Stimulated activated CD4-positive, alpha-beta T cell treated with anti-CD3 and anti-CD28 coated beads, Interleukin-1b, Interleukin-23, amount 100 ng/mL, for 48 hours (primary cell): ENCODE measurements at regions not wholly inside any gene's neighbourhood (a gene's known extent, or its start where the extent isn't known, plus 50 kb on each side); places are given as distances from the start of the nearest gene placed in this dataset.
"Not testable (repeated sequence)": the region's sequence is repeated elsewhere in the genome, so short reads cannot be mapped to it uniquely, and the experiment has no call there.

ENCODE experiments used
- DNase-seq: peaks from one replicate; pipeline ENCODE4 v3.0.0-alpha.2; 2020

- no peak for DNase-seq
Observed at GRCh38 chrX:9349572-9350494, 115.0 kb upstream of the TBL1X start.

- DNase-seq, result no peak
Observed at GRCh38 chrX:9351126-9351525, 113.7 kb upstream of the TBL1X start.

- no peak for DNase-seq
Observed at GRCh38 chrX:9352243-9352642, 112.6 kb upstream of the TBL1X start.

GRCh38 chrX:9352694-9353411 lies 112.0 kb upstream of the TBL1X start:
- DNase-seq, result peak; percentile 52

GRCh38 chrX:9354918-9355317 lies 109.9 kb upstream of the TBL1X start:
- no peak for DNase-seq

GRCh38 chrX:9355739-9356138 lies 109.1 kb upstream of the TBL1X start:
- DNase-seq, result no peak

- no peak for DNase-seq
Observed at GRCh38 chrX:9356846-9357245, 108.0 kb upstream of the TBL1X start.

GRCh38 chrX:9357518-9358114 lies 107.2 kb upstream of the TBL1X start:
- DNase-seq, result no peak

GRCh38 chrX:9362363-9362928 lies 102.4 kb upstream of the TBL1X start:
- DNase-seq, result no peak

- no peak for DNase-seq
Observed at GRCh38 chrX:9367421-9367820, 97.4 kb upstream of the TBL1X start.

- DNase-seq, result no peak
Observed at GRCh38 chrX:9368262-9368661, 96.6 kb upstream of the TBL1X start.

- peak; percentile 5 for DNase-seq
Observed at GRCh38 chrX:9369802-9370291, 95.0 kb upstream of the TBL1X start.

GRCh38 chrX:9370893-9371292 lies 94.0 kb upstream of the TBL1X start:
- no peak for DNase-seq

- DNase-seq, result no peak
Observed at GRCh38 chrX:9372866-9373265, 92.0 kb upstream of the TBL1X start.

- DNase-seq, result no peak
Observed at GRCh38 chrX:9373789-9374188, 91.1 kb upstream of the TBL1X start.

GRCh38 chrX:9374555-9374954 lies 90.3 kb upstream of the TBL1X start:
- no peak for DNase-seq

- no peak for DNase-seq
Observed at GRCh38 chrX:9376111-9376510, 88.7 kb upstream of the TBL1X start.

GRCh38 chrX:9377216-9377615 lies 87.6 kb upstream of the TBL1X start:
- not testable (repeated sequence) for DNase-seq

GRCh38 chrX:9378980-9379696 lies 85.7 kb upstream of the TBL1X start:
- DNase-seq, result no peak

- no peak for DNase-seq
Observed at GRCh38 chrX:9379697-9380551, 84.9 kb upstream of the TBL1X start.

GRCh38 chrX:9383655-9384054 lies 81.2 kb upstream of the TBL1X start:
- no peak for DNase-seq

- no peak for DNase-seq
Observed at GRCh38 chrX:9388450-9388849, 76.4 kb upstream of the TBL1X start.
